Left colon (tissue), 2 donors: ENCODE measurements at regions not wholly inside any gene's neighbourhood (a gene's known extent, or its start where the extent isn't known, plus 50 kb on each side); places are given as distances from the start of the nearest gene placed in this dataset.

Experiments
- ATAC-seq: fragments of 200-7000 bp; cut with Tn5 transposase; one replicate; pipeline ENCODE4 v1.9.1; 2020; ENCODE audit warnings: mild to moderate bottlenecking, moderate library complexity
- DNase-seq, 2 donors: peaks; one replicate each; pipeline ENCODE4 v3.0.0-alpha.2; 2020
- intact Hi-C, 2 donors: fragments of 100-400 bp; cut with DNase I in 1 of 2; cut with micrococcal nuclease in 1 of 2; formaldehyde crosslinking; loops; one replicate each; pipeline versions ENCODE4 v1.11.2 to v1.14.0; 2022; cut with DNase I, micrococcal nuclease
- donor health status: DM: no; HTN: no; CAD: no.
- donor health status: DM: yes; HTN: yes; CAD: no.

GRCh38 chr4:81921751-81922159, 450.0 kb upstream of the RASGEF1B start:
- intact Hi-C loops: no loop called here
- no peak for ATAC-seq
- no peak for DNase-seq

- no peak for DNase-seq
- intact Hi-C loops: no loop called here
- no peak for ATAC-seq
Measured at GRCh38 chr4:81919810-81920209, 448.1 kb upstream of the RASGEF1B start.

GRCh38 chr4:81919223-81919622, 447.5 kb upstream of the RASGEF1B start:
- intact Hi-C loops: no loop called here
- peak; percentile 65 for ATAC-seq
- no peak for DNase-seq

- DNase-seq: no peak
- ATAC-seq: no peak
- intact Hi-C loops: no loop called here
Measured at GRCh38 chr4:81915430-81915829, 443.7 kb upstream of the RASGEF1B start.

- intact Hi-C loops: no loop called here
- no peak for ATAC-seq
- no peak for DNase-seq
Measured at GRCh38 chr4:81914623-81915022, 442.9 kb upstream of the RASGEF1B start.

GRCh38 chr4:81913427-81913879, 441.7 kb upstream of the RASGEF1B start:
- ATAC-seq (peak; percentile 56), DNase-seq (peak; percentile 32 to 58)
- intact Hi-C loops: no loop called here

- intact Hi-C loops: no loop called here
- ATAC-seq (no peak), DNase-seq (no peak)
Measured at GRCh38 chr4:81912376-81913030, 440.8 kb upstream of the RASGEF1B start.

GRCh38 chr4:81906905-81907304, 435.2 kb upstream of the RASGEF1B start:
- ATAC-seq (no peak), DNase-seq (no peak)
- intact Hi-C loops: no loop called here

GRCh38 chr4:81905971-81906370, 434.3 kb upstream of the RASGEF1B start:
- intact Hi-C loops: no loop called here
- ATAC-seq (no peak), DNase-seq (no peak)

- no peak for DNase-seq
- ATAC-seq: no peak
- intact Hi-C loops: no loop called here
Measured at GRCh38 chr4:81904121-81904520, 432.4 kb upstream of the RASGEF1B start.

- intact Hi-C loops: no loop called here
- no peak for DNase-seq
- no peak for ATAC-seq
Measured at GRCh38 chr4:81903212-81903611, 431.5 kb upstream of the RASGEF1B start.

GRCh38 chr4:81898862-81899504, 427.3 kb upstream of the RASGEF1B start:
- no peak for ATAC-seq

GRCh38 chr4:81896936-81897335, 425.2 kb upstream of the RASGEF1B start:
- no peak for DNase-seq
- no peak for ATAC-seq
- intact Hi-C loops: no loop called here

More at GRCh38 chr4:81898862-81899504, 427.3 kb upstream of the RASGEF1B start:
- intact Hi-C loops: no loop called here
- no peak for DNase-seq

- ATAC-seq (no peak), DNase-seq (no peak)
- intact Hi-C loops: no loop called here
Measured at GRCh38 chr4:81891005-81891996, 419.6 kb upstream of the RASGEF1B start.

GRCh38 chr4:81884986-81885385, 413.3 kb upstream of the RASGEF1B start:
- intact Hi-C loops: no loop called here
- DNase-seq: no peak
- ATAC-seq: no peak

GRCh38 chr4:81883530-81884450, 412.1 kb upstream of the RASGEF1B start:
- no peak for ATAC-seq
- intact Hi-C loops: no loop called here
- no peak for DNase-seq

GRCh38 chr4:81883004-81883403, 411.3 kb upstream of the RASGEF1B start:
- ATAC-seq (no peak), DNase-seq (no peak)
- intact Hi-C loops: no loop called here

GRCh38 chr4:81881855-81882621, 410.3 kb upstream of the RASGEF1B start:
- no peak for DNase-seq
- intact Hi-C loops: no loop called here
- no peak for ATAC-seq
